ENCODE measurements at regions not wholly inside any gene's neighbourhood (a gene's known extent, or its start where the extent isn't known, plus 50 kb on each side); places are given as distances from the start of the nearest gene placed in this dataset.

- ATAC-seq (ENCODE audit: low read depth) (no peak), DNase-seq (no peak)
- POLR2A ChIA-PET = no interaction called here
- no peak overlapping the region for H3K4me3 Mint-ChIP-seq
- no peak overlapping the region for H3K27ac Mint-ChIP-seq
- no peaks in the 10 kb centered on the region for H3K36me3 Mint-ChIP-seq
- H3K27me3 Mint-ChIP-seq = no peaks in the 10 kb centered on the region
- no peaks in the 10 kb centered on the region for H3K4me1 Mint-ChIP-seq
- H3K9me3 Mint-ChIP-seq = no peaks in the 10 kb centered on the region
These were observed 343.9 kb downstream of the DYSF start for GRCh38 chr2:71797035-71797810.

- no peak for ATAC-seq (ENCODE audit: low read depth)
- H3K4me1 Mint-ChIP-seq = no peaks in the 10 kb centered on the region
- no peak overlapping the region for H3K4me3 Mint-ChIP-seq
- POLR2A ChIA-PET = no interaction called here
- DNase-seq = no peak
- H3K27me3 Mint-ChIP-seq = no peaks in the 10 kb centered on the region
- no peaks in the 10 kb centered on the region for H3K36me3 Mint-ChIP-seq
- H3K9me3 Mint-ChIP-seq = no peaks in the 10 kb centered on the region
- no peak overlapping the region for H3K27ac Mint-ChIP-seq
These were observed 342.8 kb downstream of the DYSF start for GRCh38 chr2:71796174-71796593.

- H3K9me3 Mint-ChIP-seq = no peaks in the 10 kb centered on the region
- no peak for ATAC-seq (ENCODE audit: low read depth)
- POLR2A ChIA-PET = no interaction called here
- H3K4me3 Mint-ChIP-seq = no peak overlapping the region
- H3K4me1 Mint-ChIP-seq = no peaks in the 10 kb centered on the region
- no peak for DNase-seq
- H3K36me3 Mint-ChIP-seq = no peaks in the 10 kb centered on the region
- no peak overlapping the region for H3K27ac Mint-ChIP-seq
- no peaks in the 10 kb centered on the region for H3K27me3 Mint-ChIP-seq
These were observed 342.1 kb downstream of the DYSF start for GRCh38 chr2:71795486-71795885.

DNA sequence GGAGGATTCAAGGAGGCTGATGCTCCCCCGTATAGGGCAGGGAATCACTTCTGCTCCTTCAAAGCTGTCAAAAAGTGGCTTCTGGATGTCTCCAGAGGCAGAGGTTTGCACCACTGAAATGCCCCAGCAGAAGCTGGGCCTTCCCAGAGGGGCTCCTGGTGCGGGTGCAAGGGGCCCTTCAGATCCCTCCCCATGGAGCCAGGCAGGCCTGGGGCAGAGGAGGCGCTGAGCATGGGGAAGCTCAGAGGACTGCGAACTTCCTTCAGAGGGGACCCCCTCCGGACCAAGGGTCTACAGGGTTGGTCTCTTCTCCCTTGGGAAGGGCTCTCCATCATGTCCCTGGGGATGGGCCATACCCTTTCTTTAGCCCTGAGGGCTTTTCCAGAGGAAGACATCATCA is 341.2 kb downstream of the DYSF start:
- Mint-ChIP-seq H3K4me3 (no peak overlapping the region), H3K36me3 (no peaks in the 10 kb centered on the region), H3K9me3 (no peaks in the 10 kb centered on the region), H3K27ac (no peak overlapping the region), H3K4me1 (no peaks in the 10 kb centered on the region), H3K27me3 (no peaks in the 10 kb centered on the region)
- no peak for DNase-seq
- POLR2A ChIA-PET = no interaction called here
- ATAC-seq (ENCODE audit: low read depth) = no peak

DNA sequence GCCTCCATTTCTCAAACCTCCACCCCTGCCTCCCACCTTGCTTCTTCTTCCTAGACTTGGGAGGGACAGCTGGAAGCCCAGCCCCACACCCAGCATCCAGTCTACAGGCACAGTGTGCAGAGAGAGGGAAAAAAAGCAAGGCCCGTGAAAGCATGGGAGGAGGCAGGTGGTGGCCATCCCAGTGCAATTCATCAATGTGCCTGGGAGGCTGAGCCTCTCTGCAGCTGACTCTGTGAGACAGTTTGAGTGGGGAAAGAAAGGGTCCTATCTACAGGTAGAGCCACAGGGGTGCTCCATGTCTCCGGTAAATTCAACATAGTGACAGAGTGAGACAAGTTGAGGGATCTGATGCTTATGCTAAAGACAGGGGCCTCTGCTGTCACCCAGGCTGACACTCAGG is 340.6 kb downstream of the DYSF start:
- Mint-ChIP-seq H3K27me3 (no peaks in the 10 kb centered on the region), H3K9me3 (no peaks in the 10 kb centered on the region), H3K4me1 (no peaks in the 10 kb centered on the region), H3K27ac (no peak overlapping the region), H3K36me3 (no peaks in the 10 kb centered on the region), H3K4me3 (no peak overlapping the region)
- DNase-seq (no peak), ATAC-seq (ENCODE audit: low read depth) (no peak)
- POLR2A ChIA-PET = no interaction called here

DNA sequence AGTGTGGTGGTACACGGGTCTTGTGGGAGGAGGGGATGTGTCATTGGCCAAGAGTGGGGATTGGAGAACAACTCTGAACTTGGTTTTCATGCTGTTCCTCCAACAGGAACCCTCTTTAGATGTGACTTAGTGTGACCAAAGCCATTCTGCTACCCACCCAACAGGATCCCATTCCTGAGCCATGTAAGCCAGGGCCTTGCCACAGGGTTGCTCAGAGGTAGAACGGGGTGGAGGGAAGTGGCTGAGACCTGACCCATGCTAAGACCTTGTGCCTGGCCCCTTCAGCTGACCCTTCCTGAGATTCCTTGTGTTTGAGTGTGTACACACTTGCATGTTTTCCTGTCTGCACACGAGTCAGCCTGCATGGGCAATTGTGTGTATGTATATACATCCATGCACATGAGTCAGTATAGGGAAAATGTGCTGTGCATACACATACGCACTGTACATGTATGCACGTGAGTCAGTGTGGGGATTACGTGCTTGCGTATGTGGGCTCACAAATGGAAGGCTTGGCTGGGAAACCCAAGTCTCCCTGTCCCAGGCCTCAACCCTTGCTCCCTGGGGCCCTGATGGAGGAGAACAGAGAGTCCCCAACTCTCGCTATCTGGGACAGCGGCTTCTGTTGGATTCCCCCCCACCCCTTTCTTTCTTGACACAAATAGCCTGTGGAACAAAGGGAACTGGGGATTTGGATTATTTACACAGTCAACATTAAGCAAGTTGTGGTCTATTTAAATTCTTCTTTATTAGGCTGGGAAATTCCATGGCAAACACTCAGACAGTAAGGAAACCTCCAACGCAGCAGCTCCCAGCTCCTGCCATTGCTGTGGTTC is 339.8 kb downstream of the DYSF start:
- Mint-ChIP-seq H3K4me3 (no peak overlapping the region), H3K27me3 (no peaks in the 10 kb centered on the region), H3K36me3 (no peaks in the 10 kb centered on the region), H3K27ac (no peak overlapping the region), H3K9me3 (no peaks in the 10 kb centered on the region), H3K4me1 (no peaks in the 10 kb centered on the region)
- no peak for ATAC-seq (ENCODE audit: low read depth)
- POLR2A ChIA-PET = no interaction called here
- no peak for DNase-seq

DNA sequence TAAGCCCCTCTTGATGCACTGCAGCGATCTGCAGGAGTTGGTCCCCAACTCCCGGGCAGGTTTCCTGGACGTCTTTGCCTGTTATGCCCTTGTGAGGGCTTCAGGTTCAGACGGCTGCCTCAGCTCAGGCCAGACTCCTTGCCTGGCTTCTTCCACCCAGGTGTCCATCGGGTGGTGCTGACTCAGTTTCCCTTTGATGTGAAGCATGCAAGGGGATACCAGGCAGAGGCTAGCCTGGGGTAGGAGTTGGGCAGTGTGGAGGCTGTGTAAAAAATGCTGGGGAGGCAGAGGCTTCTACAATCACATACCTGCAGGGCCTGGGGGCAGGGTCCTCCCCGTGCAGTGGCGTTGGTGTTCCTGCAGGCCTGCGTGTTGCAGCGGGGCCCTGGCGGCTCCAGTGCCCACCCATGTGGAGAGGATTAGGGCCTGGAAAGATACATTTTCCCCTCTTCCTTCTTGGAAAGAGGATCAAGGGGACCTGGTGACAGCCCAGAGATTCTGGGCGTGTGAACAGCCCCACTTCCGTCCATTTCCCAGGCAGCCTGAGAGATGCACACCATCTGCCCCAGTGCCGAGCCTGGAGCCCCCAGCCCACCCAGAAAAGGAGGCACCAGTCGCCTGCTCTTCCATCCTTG is 338.3 kb downstream of the DYSF start:
- ATAC-seq (ENCODE audit: low read depth) = no peak
- H3K36me3 Mint-ChIP-seq = no peaks in the 10 kb centered on the region
- no peaks in the 10 kb centered on the region for H3K9me3 Mint-ChIP-seq
- POLR2A ChIA-PET = no interaction called here
- no peak for DNase-seq
- no peaks in the 10 kb centered on the region for H3K27me3 Mint-ChIP-seq
- no peaks in the 10 kb centered on the region for H3K4me1 Mint-ChIP-seq
- no peak overlapping the region for H3K4me3 Mint-ChIP-seq
- no peak overlapping the region for H3K27ac Mint-ChIP-seq

DNA sequence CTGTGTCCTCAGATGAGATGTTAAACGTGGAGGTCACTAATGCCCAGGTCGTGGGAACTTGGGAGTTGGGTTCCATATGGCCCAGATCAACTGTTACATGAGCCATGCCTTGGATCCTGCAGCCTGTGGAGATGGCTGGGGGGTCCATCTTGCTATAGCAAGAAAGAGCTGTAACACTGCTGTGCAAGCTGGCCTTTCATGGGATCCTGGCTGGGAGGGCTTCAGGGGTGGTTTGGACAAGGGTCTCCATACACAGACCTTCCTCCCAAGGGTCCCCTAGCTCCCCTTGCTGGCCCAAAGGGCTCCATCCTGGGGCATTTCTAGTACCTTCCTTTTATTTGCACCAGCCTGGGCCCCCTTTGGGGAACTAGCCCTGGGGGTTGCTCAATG is 337.7 kb downstream of the DYSF start:
- Mint-ChIP-seq H3K4me1 (no peaks in the 10 kb centered on the region), H3K27ac (no peak overlapping the region), H3K27me3 (no peaks in the 10 kb centered on the region), H3K36me3 (no peaks in the 10 kb centered on the region), H3K9me3 (no peaks in the 10 kb centered on the region), H3K4me3 (no peak overlapping the region)
- ATAC-seq (ENCODE audit: low read depth) = no peak
- DNase-seq = no peak
- POLR2A ChIA-PET = no interaction called here

GRCh38 chr2:71790226-71791060 is 337.1 kb downstream of the DYSF start:
- H3K36me3 Mint-ChIP-seq = no peaks in the 10 kb centered on the region
- no peaks in the 10 kb centered on the region for H3K4me1 Mint-ChIP-seq
- H3K4me3 Mint-ChIP-seq = no peak overlapping the region
- DNase-seq (no peak), ATAC-seq (ENCODE audit: low read depth) (no peak)
- no peak overlapping the region for H3K27ac Mint-ChIP-seq
- POLR2A ChIA-PET = no interaction called here
- H3K27me3 Mint-ChIP-seq = no peaks in the 10 kb centered on the region
- no peaks in the 10 kb centered on the region for H3K9me3 Mint-ChIP-seq

- no peaks in the 10 kb centered on the region for H3K36me3 Mint-ChIP-seq
- no peaks in the 10 kb centered on the region for H3K4me1 Mint-ChIP-seq
- H3K27me3 Mint-ChIP-seq = no peaks in the 10 kb centered on the region
- ATAC-seq (ENCODE audit: low read depth) (no peak), DNase-seq (no peak)
- POLR2A ChIA-PET = no interaction called here
- H3K4me3 Mint-ChIP-seq = no peak overlapping the region
- H3K27ac Mint-ChIP-seq = no peak overlapping the region
- no peaks in the 10 kb centered on the region for H3K9me3 Mint-ChIP-seq
These were observed 336.3 kb downstream of the DYSF start for GRCh38 chr2:71789556-71790204.

DNA sequence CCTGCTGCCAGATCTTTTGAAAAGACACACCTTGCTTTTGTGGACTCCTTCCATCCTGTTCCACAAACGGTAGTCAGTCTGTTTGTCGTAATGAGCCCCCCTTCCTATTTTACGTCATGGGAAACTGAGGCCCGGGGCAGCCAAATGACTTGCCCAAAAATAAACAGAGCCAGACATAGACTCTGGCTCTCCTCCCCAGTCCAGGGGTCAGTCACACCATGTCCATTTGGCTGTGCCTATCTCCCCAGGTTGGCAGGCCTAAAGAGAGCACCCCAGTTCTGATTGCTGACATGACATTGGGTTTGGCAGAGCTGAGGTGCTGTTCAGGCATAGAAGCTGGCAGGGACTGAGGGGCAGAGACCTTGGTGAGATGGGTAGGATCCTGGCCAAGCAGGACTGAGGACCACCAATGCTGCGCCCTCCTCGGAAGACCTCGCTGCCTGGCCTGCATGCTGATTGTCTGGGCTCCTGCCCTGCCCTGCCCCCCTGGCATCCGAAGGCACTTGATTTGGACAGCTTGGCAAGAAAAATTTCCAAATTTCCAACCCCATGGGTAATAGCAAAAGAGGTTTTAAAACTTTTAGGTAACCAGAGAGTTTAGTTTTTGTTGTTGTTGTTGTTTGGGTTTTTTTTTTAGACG is 335.4 kb downstream of the DYSF start:
- H3K36me3 Mint-ChIP-seq = no peaks in the 10 kb centered on the region
- no peak for ATAC-seq (ENCODE audit: low read depth)
- peaks cover 2% of the 10 kb centered on the region for H3K27me3 Mint-ChIP-seq
- H3K4me1 Mint-ChIP-seq = no peaks in the 10 kb centered on the region
- H3K27ac Mint-ChIP-seq = no peak overlapping the region
- no peak overlapping the region for H3K4me3 Mint-ChIP-seq
- POLR2A ChIA-PET = no interaction called here
- no peaks in the 10 kb centered on the region for H3K9me3 Mint-ChIP-seq
- no peak for DNase-seq

- H3K4me1 Mint-ChIP-seq = no peaks in the 10 kb centered on the region
- H3K36me3 Mint-ChIP-seq = no peaks in the 10 kb centered on the region
- H3K27me3 Mint-ChIP-seq = peaks cover 2% of the 10 kb centered on the region
- ATAC-seq (ENCODE audit: low read depth) (no peak), DNase-seq (no peak)
- H3K9me3 Mint-ChIP-seq = no peaks in the 10 kb centered on the region
- H3K27ac Mint-ChIP-seq = no peak overlapping the region
- H3K4me3 Mint-ChIP-seq = no peak overlapping the region
- POLR2A ChIA-PET = no interaction called here
These were observed 334.8 kb downstream of the DYSF start for GRCh38 chr2:71788186-71788525.

Measured in activated naive CD8-positive, alpha-beta T cell treated with anti-CD3 and anti-CD28 coated beads, Interleukin-2, amount 10 ng/mL, durations not matched to agents 7 days and 5 days (primary cell).